Transverse colon (tissue), 4 donors: ENCODE measurements at regions not wholly inside any gene's neighbourhood (a gene's known extent, or its start where the extent isn't known, plus 50 kb on each side); places are given as distances from the start of the nearest gene placed in this dataset.

Experiments
- CTCF ChIP-seq, 5 experiments: fragments of 200-600 bp in 3 of 5; fragments of 450-650 bp in 2 of 5; sonication (generic) in 3 of 5; IDR thresholded peaks; 1 replicate in 2 of 5; 2 replicates in 3 of 5; pipeline ENCODE4 v1.5.1; 2016 to 2017; ENCODE audit warnings: antibody characterized with exemption in 5 of 5, inconsistent platforms in 3 of 5, mild to moderate bottlenecking in 2 of 5, moderate library complexity in 1 of 5
- EP300 ChIP-seq: sonication (generic); formaldehyde crosslinking; IDR thresholded peaks from one replicate; pipeline ENCODE4 v1.6.1; 2017; ENCODE audit warnings: antibody characterized with exemption, low read depth
- POLR2A ChIP-seq: fragments of 450-650 bp; IDR thresholded peaks from one replicate; pipeline ENCODE4 v1.6.1; 2016; ENCODE audit warnings: antibody characterized with exemption, mild to moderate bottlenecking, moderate library complexity
- POLR2AphosphoS5 ChIP-seq, 3 donors: sonication (generic); formaldehyde crosslinking; IDR thresholded peaks; one replicate each; pipeline ENCODE4 v1.6.1; 2016; ENCODE audit warnings: antibody characterized with exemption in 3 of 3

- TF ChIP-seq POLR2AphosphoS5 (IDR thresholded peaks at IDR 0.05) (no peak), CTCF (IDR thresholded peaks at IDR 0.05) (no peak), POLR2A (no peak), EP300 (no peak)
Measured at GRCh38 chr6:148136586-148136985, 206.1 kb upstream of the SASH1 start.
